Activated CD8-positive, alpha-beta memory T cell treated with anti-CD3 and anti-CD28 coated beads, Interleukin-2, amount 50 U/mL, for 4 hours (primary cell): ENCODE measurements at regions not wholly inside any gene's neighbourhood (a gene's known extent, or its start where the extent isn't known, plus 50 kb on each side); places are given as distances from the start of the nearest gene placed in this dataset.
"Not testable (repeated sequence)": the region's sequence is repeated elsewhere in the genome, so short reads cannot be mapped to it uniquely, and the experiment has no call there.

Experiments used
- DNase-seq: peaks from one replicate; pipeline ENCODE4 v3.0.0-alpha.2; 2020

DNA sequence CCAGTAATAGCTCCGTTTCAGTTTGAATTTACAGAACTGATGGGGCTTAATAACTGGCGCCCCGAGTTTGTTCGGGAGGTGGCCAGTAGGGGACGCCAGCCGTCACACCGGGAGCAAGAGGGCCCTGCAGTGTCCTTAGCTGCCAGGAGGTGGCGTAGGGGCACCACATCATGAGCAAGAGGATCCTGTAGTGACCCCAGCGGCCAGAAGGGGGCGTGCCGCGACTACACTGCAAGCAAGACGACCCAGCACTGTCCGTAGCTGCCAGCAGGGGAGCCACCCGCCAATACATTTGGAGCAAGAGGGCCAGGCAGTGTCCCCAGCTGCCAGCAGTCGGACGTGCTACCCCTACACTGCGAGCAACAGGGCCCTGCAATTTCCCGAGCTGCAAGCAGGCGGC is 663.7 kb upstream of the B3GAT1 start:
- peak; percentile 42 for DNase-seq

DNA sequence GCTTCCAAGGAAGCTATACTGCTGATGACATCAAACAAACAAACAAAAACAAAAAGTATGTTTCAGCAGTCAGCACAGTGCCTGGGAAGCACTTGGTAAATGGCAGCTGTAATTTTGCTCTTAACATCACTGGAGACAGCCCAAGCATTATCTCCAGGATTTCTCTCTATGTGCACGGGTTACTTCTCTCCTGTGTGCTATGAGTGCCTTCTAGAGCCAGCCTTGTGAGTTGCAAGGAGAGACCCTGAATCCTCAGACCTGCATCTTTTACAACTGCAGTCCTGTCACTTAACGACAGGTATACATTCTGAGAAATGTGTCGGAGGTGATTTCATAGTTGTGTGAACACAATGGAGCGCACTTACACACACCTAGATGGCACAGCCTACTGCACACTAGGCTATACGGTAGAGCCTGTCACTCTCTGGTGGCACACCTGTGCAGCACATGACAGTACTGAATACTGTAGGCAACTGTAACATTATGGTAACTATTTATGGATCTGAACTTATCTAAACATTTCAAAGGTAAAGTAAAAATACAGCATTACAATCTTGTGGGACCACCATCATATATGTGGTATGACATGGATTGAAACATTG is 662.5 kb upstream of the B3GAT1 start:
- no peak for DNase-seq

DNA sequence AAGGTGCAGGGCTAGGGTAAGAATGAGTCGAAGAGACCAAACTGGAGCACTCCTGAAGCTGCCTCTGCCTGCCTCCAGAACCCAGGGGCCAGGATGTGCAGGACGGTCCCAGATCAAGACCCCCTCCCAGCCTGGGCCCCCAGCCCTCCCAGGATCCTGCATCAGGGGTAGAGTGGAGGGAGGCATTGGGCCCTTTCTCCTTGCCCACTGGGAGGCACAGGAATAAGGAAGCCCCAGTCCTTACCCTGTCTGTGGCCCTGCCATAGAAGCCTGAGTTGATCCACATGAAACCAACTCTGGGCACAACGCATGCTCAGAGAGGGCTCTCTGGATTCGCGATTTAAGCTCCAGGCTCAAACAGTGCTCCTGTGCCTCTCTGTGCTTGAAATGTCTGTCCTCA is 661.8 kb upstream of the B3GAT1 start:
- no peak for DNase-seq

GRCh38 chr11:135073381-135073780 is 661.3 kb upstream of the B3GAT1 start:
- DNase-seq = no peak

DNA sequence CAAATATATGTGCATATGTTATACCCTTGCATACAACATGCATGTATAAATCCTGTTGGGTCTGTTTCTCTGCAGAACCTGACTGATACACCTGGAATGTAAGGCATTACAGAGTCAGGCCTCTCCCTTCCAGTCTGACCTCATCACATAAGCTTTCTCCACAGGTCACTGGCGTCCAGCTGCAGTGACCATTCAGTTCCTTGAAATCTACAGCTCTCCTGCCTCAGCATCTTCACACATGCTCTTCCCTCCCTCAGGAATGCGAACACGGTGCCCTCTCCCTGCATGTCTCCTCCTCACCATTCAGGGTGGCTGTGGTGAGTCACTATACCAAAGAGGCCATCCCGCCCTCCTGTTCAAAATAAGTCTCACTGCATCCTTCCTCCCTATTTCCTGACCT is 657.8 kb upstream of the B3GAT1 start:
- no peak for DNase-seq

DNA sequence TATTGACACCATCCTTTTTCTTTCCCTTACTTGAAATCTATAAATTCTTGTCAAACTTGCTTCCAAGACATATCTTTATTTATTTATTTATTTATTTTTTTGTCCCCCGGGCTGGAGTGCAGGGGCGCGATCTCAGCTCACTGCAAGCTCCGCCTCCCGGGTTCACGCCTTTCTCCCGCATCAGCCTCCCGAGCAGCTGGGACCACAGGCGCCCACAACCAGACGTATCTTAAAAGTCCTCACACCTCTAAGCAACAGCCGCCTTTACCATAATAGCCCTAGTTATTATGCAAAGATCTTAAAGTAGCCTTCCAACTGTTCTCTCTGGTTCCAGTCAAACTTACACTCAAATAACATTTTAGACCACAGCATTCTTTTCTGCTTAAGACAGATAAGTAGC is 657.0 kb upstream of the B3GAT1 start:
- DNase-seq = no peak

DNA sequence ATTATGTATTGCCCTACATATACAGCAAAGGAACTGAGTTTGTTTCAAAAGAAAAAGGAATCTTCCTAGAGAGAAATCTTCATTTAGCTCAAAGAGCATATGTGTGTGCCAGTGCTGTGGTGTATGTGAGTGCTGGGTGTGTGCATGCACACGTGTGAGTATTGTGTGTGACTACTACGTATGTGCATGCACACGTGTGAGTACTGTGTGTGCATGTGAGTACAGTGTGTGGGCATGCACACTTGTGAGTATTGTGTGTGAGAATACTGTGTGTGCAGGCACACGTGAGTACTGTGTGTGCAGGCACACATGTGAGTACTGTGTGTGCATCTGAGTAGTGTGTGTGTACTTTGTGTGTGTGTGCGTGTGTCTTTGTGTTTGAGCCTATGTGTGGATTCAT is 651.0 kb upstream of the B3GAT1 start:
- no peak for DNase-seq

- no peak for DNase-seq
Measured at GRCh38 chr11:135061166-135061565, 649.1 kb upstream of the B3GAT1 start.

GRCh38 chr11:135046986-135047385 is 634.9 kb upstream of the B3GAT1 start:
- DNase-seq = no peak

- DNase-seq = no peak
Measured at GRCh38 chr11:135046556-135046955, 634.5 kb upstream of the B3GAT1 start.

GRCh38 chr11:135043434-135043833 is 631.4 kb upstream of the B3GAT1 start:
- DNase-seq = no peak

- no peak for DNase-seq
Measured at GRCh38 chr11:135037828-135038227, 625.8 kb upstream of the B3GAT1 start.

GRCh38 chr11:135036488-135037297 is 624.7 kb upstream of the B3GAT1 start:
- DNase-seq = no peak

DNA sequence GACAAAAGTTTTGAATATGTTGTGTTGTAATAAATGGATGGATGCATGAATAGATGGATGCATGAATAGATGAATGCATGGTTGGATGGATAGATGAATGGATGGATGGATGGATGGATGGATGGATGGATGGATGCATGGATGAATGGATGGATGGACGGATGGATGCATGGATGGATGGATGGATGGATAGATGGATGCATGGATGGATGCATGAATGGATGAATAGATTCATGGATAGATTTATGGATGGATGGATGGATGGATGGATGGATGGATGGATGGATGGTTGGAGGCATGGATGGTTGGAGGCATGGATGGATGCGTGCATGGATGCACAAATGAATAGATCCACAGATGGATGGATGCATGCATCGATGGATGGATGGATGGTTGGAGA is 623.2 kb upstream of the B3GAT1 start:
- DNase-seq = no peak

DNA sequence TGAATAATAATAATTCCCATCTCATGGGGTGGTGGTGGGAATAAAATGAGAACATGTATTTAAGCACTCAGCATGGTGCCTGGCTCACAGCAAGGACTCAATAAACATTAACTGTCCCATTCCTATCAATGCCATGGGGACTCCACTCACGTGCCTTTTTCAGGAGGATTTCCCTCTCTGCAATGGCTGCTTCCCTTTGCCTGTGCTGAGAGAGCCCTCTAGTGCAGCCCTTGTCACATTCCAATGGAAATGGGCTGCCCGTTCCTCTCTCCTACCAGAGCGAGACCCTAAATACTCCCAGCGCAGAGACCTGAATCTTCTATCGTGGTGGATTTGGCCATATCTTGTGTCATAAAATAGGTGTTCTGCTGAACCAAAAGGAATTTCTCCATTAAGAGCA is 621.5 kb upstream of the B3GAT1 start:
- no peak for DNase-seq

- DNase-seq = no peak
Measured at GRCh38 chr11:135031205-135031989, 619.4 kb upstream of the B3GAT1 start.

DNA sequence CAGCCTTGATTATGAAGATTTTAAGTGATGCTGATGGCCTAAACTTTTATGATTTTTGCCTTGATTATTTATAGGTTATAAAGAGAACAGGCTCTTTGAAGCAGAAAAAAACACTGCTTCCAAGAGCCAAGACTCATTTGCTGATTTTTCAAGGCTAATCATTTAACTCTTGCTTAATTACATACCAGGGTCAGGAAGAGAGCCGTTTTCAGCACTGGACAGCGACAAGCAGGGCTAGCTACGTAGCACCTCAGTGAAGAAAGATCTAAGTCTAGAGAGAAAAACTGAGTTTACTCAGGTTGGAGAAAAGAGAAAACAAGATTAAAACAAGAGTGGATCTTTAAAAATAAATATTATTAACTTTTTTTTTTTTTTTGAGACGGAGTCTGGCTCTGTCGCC is 615.4 kb upstream of the B3GAT1 start:
- DNase-seq = no peak

GRCh38 chr11:135023499-135023898 is 611.5 kb upstream of the B3GAT1 start:
- DNase-seq = no peak

GRCh38 chr11:135022454-135022853 is 610.4 kb upstream of the B3GAT1 start:
- no peak for DNase-seq

GRCh38 chr11:135019899-135020298 is 607.9 kb upstream of the B3GAT1 start:
- DNase-seq = no peak

DNA sequence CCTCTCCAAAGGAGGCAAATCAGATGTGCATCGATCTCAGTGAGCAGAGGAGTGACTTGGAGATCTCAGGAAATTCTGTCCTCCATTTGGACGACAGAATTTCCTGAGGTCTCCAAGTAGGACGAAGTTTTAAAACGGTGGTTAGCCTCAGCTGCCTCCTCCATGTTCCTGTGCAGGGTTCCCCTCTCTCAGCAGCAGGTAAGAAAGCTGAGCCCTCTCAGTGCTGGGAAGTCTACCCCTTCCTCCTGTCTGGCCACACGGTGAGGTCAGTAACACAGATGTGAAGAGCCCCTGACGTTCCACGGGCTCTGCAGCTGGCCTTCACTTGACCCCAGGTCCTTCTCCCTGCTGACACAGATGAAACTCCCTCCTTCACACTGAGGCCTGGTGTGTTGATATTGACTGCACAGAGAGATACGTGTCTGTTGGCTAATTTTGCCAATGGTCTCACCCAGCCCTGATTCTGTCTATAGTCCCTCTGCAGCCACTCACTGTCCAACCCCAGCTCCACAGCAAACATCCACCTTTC is 607.4 kb upstream of the B3GAT1 start:
- DNase-seq = no peak

DNA sequence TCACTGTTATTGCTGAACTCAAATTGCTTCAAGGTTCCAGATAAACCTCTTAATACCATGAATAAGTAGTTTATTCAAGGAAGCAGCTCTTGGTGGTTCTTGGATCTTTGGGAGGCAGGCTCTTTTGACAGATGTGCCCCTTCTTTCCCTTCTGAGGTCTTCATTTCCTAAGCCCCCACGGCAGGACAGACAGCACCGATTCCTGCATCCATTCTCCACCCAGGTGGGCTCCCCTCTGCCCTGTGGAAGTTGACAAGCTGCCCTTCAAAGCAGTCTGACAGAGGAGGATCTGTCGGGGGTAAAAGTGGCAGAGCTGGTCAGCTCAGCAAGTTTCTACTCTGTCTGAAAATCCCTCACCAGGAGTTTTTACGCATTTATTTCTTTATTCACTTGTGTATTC is 605.3 kb upstream of the B3GAT1 start:
- no peak for DNase-seq

- no peak for DNase-seq
Measured at GRCh38 chr11:135015966-135016365, 603.9 kb upstream of the B3GAT1 start.

- not testable (repeated sequence) for DNase-seq
Measured at GRCh38 chr11:135011313-135011712, 599.3 kb upstream of the B3GAT1 start.
